K562 (cell line): ENCODE measurements at regions not wholly inside any gene's neighbourhood (a gene's known extent, or its start where the extent isn't known, plus 50 kb on each side); places are given as distances from the start of the nearest gene placed in this dataset.
A peak's percentile ranks its signal among the peaks of the same experiment; 100 is the strongest.

Experiments
- ATAC-seq: fragments of 200-7000 bp; cut with Tn5 transposase; 3 replicates; pipeline ENCODE4 v1.9.1; 2020; ENCODE audit warnings: moderate library complexity
- BruUV-seq: library from RNA; stranded (reverse); fragments of 400-500 nt; replicated peaks from 2 replicates; lab custom pipeline; 2021; lab: Mats Ljungman, UMichigan
- CTCF ChIA-PET: fragments of 300-600 bp; formaldehyde crosslinking; extraction: SDS; loops from one replicate; lab custom pipeline; 2021; ENCODE audit warnings: low intra/inter-chr PET ratio; lab: Yijun Ruan, JAX
- POLR2A ChIA-PET: fragments of 300-600, 350-650 bp; sonication (Branson Sonifier 250); formaldehyde crosslinking; extraction: SDS; loops from one replicate; lab custom pipeline; 2021; ENCODE audit warnings: antibody characterized with exemption, inconsistent platforms; lab: Yijun Ruan, JAX
- DNase-seq, 4 experiments: peaks; one replicate each; pipeline versions ENCODE4 v3.0.0 to v3.0.0-alpha.2; 2011 to 2018; ENCODE audit warnings: low spot score in 3 of 4, mixed read lengths in 3 of 4; ENCODE audit errors: extremely low read depth in 1 of 4
- FAIRE-seq: peaks from 2 replicates; lab custom pipeline; 2011; peaks lifted over from hg19 to GRCh38; lab: Jason Lieb, UNC
- H2AFZ ChIP-seq: 2 replicates; pipeline ENCODE4 v1.6.0; 2011; ENCODE audit warnings: low read depth, low read length, control low read depth, inconsistent platforms
- H3K27ac ChIP-seq: fragments of 200-600 bp; 3 replicates; pipeline ENCODE4 v1.8.0; 2011; ENCODE audit warnings: low read depth, mild to moderate bottlenecking, control low read depth, inconsistent platforms, low read length, moderate library complexity, mixed read lengths; ENCODE audit errors: extremely low read depth
- H3K27me3 ChIP-seq, 2 experiments: fragments of 300-600 bp in 1 of 2; 2 replicates in 1 of 2; 3 replicates in 1 of 2; pipeline versions ENCODE4 v1.6.0 to v1.8.0; 2011; ENCODE audit warnings: inconsistent platforms in 2 of 2, low read length in 2 of 2, mild to moderate bottlenecking in 1 of 2, mixed read lengths in 1 of 2, moderate library complexity in 1 of 2; ENCODE audit not compliant: control insufficient read depth in 2 of 2, insufficient read depth in 2 of 2
- H3K36me3 ChIP-seq: fragments of 300-600 bp; 3 replicates; pipeline ENCODE4 v1.8.0; 2011; ENCODE audit warnings: mild to moderate bottlenecking, low read length, inconsistent platforms; ENCODE audit not compliant: control insufficient read depth, insufficient read depth
- H3K4me1 ChIP-seq, 2 experiments: fragments of 200-600 bp in 1 of 2; replicated peaks in 1 of 2; 2 replicates in 1 of 2; 3 replicates in 1 of 2; pipeline versions ENCODE4 v1.5.1 to v1.8.0; 2011; ENCODE audit warnings: inconsistent platforms in 2 of 2, low read length in 2 of 2, mild to moderate bottlenecking in 1 of 2, mixed read lengths in 1 of 2, moderate library complexity in 1 of 2; ENCODE audit not compliant: control insufficient read depth in 2 of 2, insufficient read depth in 2 of 2
- H3K4me2 ChIP-seq: 2 replicates; pipeline ENCODE4 v1.6.1; 2011; ENCODE audit warnings: low read length, control low read depth, inconsistent platforms, mixed read lengths; ENCODE audit not compliant: insufficient read depth
- H3K4me3 ChIP-seq: fragments of 200-600 bp; sonication (generic), shearing (Covaris generic); 2 replicates; pipeline ENCODE4 v1.5.1; 2016; ENCODE audit warnings: control low read depth, inconsistent platforms
- H3K79me2 ChIP-seq: fragments of 200-600 bp; 3 replicates; pipeline ENCODE4 v1.8.0; 2011; ENCODE audit warnings: low read length, inconsistent platforms; ENCODE audit not compliant: control insufficient read depth, insufficient read depth
- H3K9ac ChIP-seq, 2 experiments: 2 replicates each; pipeline versions ENCODE4 v1.6.0 to v1.6.1; 2011; ENCODE audit warnings: low read depth in 2 of 2, low read length in 2 of 2, control low read depth in 1 of 2, inconsistent platforms in 1 of 2, mild to moderate bottlenecking in 1 of 2, mixed read lengths in 1 of 2; ENCODE audit not compliant: insufficient read depth in 1 of 2
- H3K9me1 ChIP-seq: one replicate; pipeline ENCODE4 v1.6.0; 2011; ENCODE audit warnings: inconsistent platforms, mild to moderate bottlenecking, low read length, moderate library complexity; ENCODE audit not compliant: control insufficient read depth, insufficient read depth
- H3K9me3 ChIP-seq: replicated peaks from 2 replicates; pipeline ENCODE4 v1.5.1; 2011; ENCODE audit warnings: low read depth, low read length, inconsistent platforms; ENCODE audit not compliant: control insufficient read depth, insufficient read depth
- H4K20me1 ChIP-seq: replicated peaks from 2 replicates; pipeline ENCODE4 v1.6.1; 2011; ENCODE audit warnings: low read length, inconsistent platforms, mixed read lengths; ENCODE audit not compliant: control insufficient read depth, insufficient read depth
- CTCF ChIP-seq, 3 experiments: IDR thresholded peaks in 2 of 3; conservative IDR thresholded peaks in 1 of 3; 2 replicates each; pipeline ENCODE4 v1.5.1; 2011 to 2012; ENCODE audit warnings: low read length in 3 of 3, mild to moderate bottlenecking in 3 of 3, control low read depth in 2 of 3, improper control_type of control experiment in 1 of 3, inconsistent platforms in 1 of 3, low read depth in 1 of 3, mixed read lengths in 1 of 3, moderate library complexity in 1 of 3; ENCODE audit not compliant: insufficient read depth in 2 of 3
- E2F3 ChIP-seq: fragments of 250-450 bp; sonication (Bioruptor Pico); IDR thresholded peaks from 2 replicates; pipeline ENCODE4 v1.4.0; 2020; ENCODE audit warnings: mild to moderate bottlenecking
- POLR3G ChIP-seq: IDR thresholded peaks from 2 replicates; pipeline ENCODE4 v1.6.1; 2011; ENCODE audit not compliant: insufficient read length, insufficient replicate concordance; ENCODE audit errors: extremely low read depth
- RAD21 ChIP-seq, 2 experiments: fragments of 250-450 bp in 1 of 2; fragments of 450-650 bp in 1 of 2; sonication (Bioruptor Pico) in 1 of 2; formaldehyde crosslinking in 1 of 2; IDR thresholded peaks in 1 of 2; conservative IDR thresholded peaks in 1 of 2; 2 replicates each; pipeline versions ENCODE4 v1.4.0 to v1.8.0; 2020 to 2022; ENCODE audit warnings: mild to moderate bottlenecking in 2 of 2, moderate library complexity in 1 of 2
- RBM22 ChIP-seq: fragments of 200-400 bp; formaldehyde crosslinking; IDR thresholded peaks from 2 replicates; pipeline ENCODE4 v1.6.1; 2018; ENCODE audit warnings: low read length, low read depth; ENCODE audit not compliant: poor library complexity, severe bottlenecking
- REST ChIP-seq, 2 experiments: fragments of 450-650 bp; formaldehyde crosslinking in 1 of 2; IDR thresholded peaks; 2 replicates each; pipeline versions ENCODE4 v1.4.0 to v1.6.1; 2014 to 2020; ENCODE audit warnings: mild to moderate bottlenecking in 2 of 2, borderline replicate concordance in 1 of 2, low read depth in 1 of 2
- SMC3 ChIP-seq: conservative IDR thresholded peaks from 2 replicates; pipeline ENCODE4 v1.6.1; 2011; ENCODE audit warnings: low read depth, low read length, improper control_type of control experiment; ENCODE audit not compliant: insufficient read depth
- ZNF217 ChIP-seq: sonication (generic); formaldehyde crosslinking; IDR thresholded peaks from 2 replicates; pipeline ENCODE4 v1.8.0; 2022; ENCODE audit warnings: mild to moderate bottlenecking, missing genetic modification reagents
- WGBS: fragments of 100-300 bp; shearing (Covaris generic); methylation state at CpG from one replicate; pipeline ENCODE4 v1.1.6; 2016; ENCODE audit warnings: low coverage, mixed read lengths; ENCODE audit not compliant: insufficient coverage; ENCODE audit errors: missing lambda C conversion rate; 5-methylcytosine and 5-hydroxymethylcytosine counted together
- in situ Hi-C: fragments of 300-500 bp; cut with MboI; formaldehyde crosslinking; loops from 4 replicates; pipeline ENCODE4 v1.15.0; 2018; ENCODE audit warnings: inconsistent platforms, mixed read lengths
- intact Hi-C: fragments of 100-400 bp; cut with micrococcal nuclease; formaldehyde crosslinking; loops from 2 replicates; pipeline ENCODE4 v1.14.2; 2022

- TF ChIP-seq POLR3G = no peak
- TF ChIP-seq E2F3 (CRISPR knock-in tag) = no peak
- no peak for TF ChIP-seq ZNF217 (CRISPR knock-in tag)
- TF ChIP-seq RBM22 = no peak
Observed at GRCh38 chr4:77355731-77356130, 198.7 kb downstream of the CCNG2 start (continued).

GRCh38 chr4:77358315-77358928 is 201.4 kb downstream of the CCNG2 start:
- H3K9me3 ChIP-seq = no peaks in the 10 kb centered on the region
- ChIA-PET POLR2A (interaction anchor here (0.6 kb wide), 1 partner anchor 1722 kb away, joined by 4 read pairs; no protein-coding TSS in a partner anchor), CTCF (interaction anchor here (2.0 kb wide), 1 partner anchor 118 kb away, joined by 15 read pairs; no protein-coding TSS in a partner anchor)
- no peaks in the 10 kb centered on the region for H3K79me2 ChIP-seq
- intact Hi-C loops = loop anchor here (1.0 kb wide), 1 partner anchor 118 kb away; no protein-coding TSS in a partner anchor
- no peak overlapping the region for H3K9ac ChIP-seq
- no peaks in the 10 kb centered on the region for H3K9me1 ChIP-seq
- no peaks in the 10 kb centered on the region for H3K36me3 ChIP-seq
- no peak overlapping the region for H3K27ac ChIP-seq
- WGBS = 0% methylated on average over 1 of the region's 2 CpGs
- H3K4me1 ChIP-seq = no peaks in the 10 kb centered on the region
- ATAC-seq = peak; percentile 88
- no peak overlapping the region for H2AFZ ChIP-seq
- no TSS peak for BruUV-seq
- no peak overlapping the region for H3K4me3 ChIP-seq
- in situ Hi-C loops = no loop called here
- no peak overlapping the region for H3K4me2 ChIP-seq
- H3K27me3 ChIP-seq = no peaks in the 10 kb centered on the region; a peak in 1 of 5 replicates
- peak; percentile 28 to 59 (median 52) for DNase-seq
- peak; percentile 78 for FAIRE-seq
- no peaks in the 10 kb centered on the region for H4K20me1 ChIP-seq
- TF ChIP-seq SMC3 (peak; percentile 46), RAD21 (CRISPR knock-in tag; conservative IDR thresholded peaks at IDR 0.05 in 1 of 2, IDR thresholded peaks at IDR 0.05 in 1 of 2) (peak; percentile 44 to 54), REST (IDR thresholded peaks at IDR 0.05; ENCODE audit: borderline replicate concordance) (peak; percentile 28; the same call in 1 of the 2 replicates), REST (CRISPR knock-in tag; IDR thresholded peaks at IDR 0.05; ENCODE audit: low read depth) (no peak), CTCF (IDR thresholded peaks at IDR 0.05 in 2 of 3, conservative IDR thresholded peaks at IDR 0.05 in 1 of 3; ENCODE audit: insufficient read depth in 2 of 3, low read depth in 1 of 3, low read length in 3 of 3) (peak; percentile 48 to 64 (median 64))
